Putamen (tissue), 1 donor: ENCODE measurements at regions not wholly inside any gene's neighbourhood (a gene's known extent, or its start where the extent isn't known, plus 50 kb on each side); places are given as distances from the start of the nearest gene placed in this dataset.

Experiments used
- DNase-seq: peaks from one replicate; pipeline ENCODE4 v3.0.0-alpha.2; 2016; ENCODE audit warnings: low spot score

GRCh38 chr5:6003040-6003825 lies 375.1 kb downstream of the MED10 start:
- DNase-seq, result no peak

- DNase-seq, result no peak
Observed at GRCh38 chr5:6000867-6001266, 377.5 kb downstream of the MED10 start.

DNA sequence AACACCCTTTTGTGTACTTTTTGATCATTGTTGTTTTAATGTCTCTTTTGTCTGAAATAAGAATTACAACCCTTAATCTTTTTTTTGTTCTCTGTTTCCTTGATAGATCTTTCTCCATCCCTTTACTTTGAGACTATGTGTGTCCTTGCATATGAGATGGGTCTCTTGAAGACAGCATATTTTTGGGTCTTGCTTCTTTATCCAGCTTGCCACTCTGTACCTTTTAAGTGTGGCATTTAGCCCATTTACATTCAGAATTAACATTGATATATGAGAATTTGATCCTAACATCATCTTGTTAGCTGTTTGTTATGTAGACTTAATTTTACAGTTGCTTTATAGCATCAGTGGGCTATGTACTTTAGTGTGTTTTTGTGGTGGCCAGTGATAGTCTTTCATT lies 382.5 kb downstream of the MED10 start:
- DNase-seq, result no peak

DNA sequence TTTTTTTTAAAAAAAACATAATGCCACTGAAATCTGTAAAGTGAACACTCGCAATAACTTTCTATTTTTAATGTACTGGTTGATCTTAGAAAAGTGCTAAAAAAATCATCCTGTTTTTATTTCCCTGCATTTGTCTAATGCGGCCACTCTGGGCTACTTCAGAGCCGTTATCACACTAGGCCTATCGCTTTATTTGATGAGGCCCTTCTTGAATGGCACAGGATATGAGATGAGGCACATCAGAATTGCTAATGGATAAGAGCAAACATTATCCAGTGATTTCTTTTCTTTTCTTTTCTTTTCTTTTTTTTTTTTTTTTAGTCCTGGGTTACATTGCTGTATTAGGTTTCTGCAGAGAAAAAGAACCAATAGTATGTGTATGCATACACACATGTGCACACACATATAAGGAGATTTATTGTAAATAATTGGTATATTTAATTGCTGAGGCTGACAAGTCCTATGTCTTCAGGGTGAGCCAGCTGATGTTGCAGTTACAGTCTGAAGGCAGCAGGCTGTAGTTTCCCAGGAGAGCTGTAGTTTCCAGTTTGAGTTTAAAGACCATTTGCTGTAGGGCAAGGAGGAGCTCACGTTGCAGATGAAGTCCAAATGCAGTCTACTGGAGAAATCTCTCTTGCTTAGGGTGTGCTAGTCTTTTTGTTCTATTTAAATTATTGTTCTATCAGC lies 391.7 kb downstream of the MED10 start:
- DNase-seq, result no peak

- DNase-seq, result no peak
Observed at GRCh38 chr5:5985332-5985731, 393.0 kb downstream of the MED10 start.

DNA sequence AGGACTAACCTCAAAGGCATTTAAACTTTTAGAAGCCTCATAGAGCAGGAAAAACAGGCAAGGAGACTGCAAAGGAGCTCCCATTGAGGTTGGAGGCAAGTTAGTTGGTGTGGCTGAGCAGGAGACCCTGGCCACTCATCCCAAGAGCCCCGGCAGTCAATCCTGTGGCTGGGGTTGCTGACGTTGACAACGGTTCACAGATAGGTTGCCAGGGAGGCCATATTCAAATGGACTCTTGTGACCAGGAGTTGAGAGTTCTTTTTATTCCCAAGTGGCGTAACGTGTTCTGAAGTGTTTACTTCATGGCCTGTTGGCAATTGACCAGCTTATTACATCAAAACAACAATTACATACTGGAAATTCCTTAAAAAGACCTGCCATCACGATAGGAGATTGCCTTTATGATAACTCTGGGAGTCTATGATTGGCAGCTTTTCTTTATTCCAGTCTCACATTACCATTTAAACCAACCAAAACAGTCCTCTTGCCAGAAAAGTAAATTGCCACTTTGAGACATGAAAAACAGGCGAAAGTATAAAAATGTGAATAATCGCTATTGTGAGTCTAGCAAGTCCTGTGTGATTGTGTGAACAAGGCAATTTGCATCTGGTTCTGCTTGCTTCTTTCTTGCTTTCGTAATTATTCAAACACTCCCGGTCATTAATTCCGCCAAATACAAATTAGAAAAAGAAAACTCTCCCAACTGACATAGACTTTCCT lies 394.9 kb downstream of the MED10 start:
- DNase-seq, result no peak

- DNase-seq, result no peak
Observed at GRCh38 chr5:5981562-5981961, 396.8 kb downstream of the MED10 start.

GRCh38 chr5:5980538-5980895 lies 397.8 kb downstream of the MED10 start:
- DNase-seq, result no peak

- no peak for DNase-seq
Observed at GRCh38 chr5:5979761-5980537, 398.4 kb downstream of the MED10 start.

DNA sequence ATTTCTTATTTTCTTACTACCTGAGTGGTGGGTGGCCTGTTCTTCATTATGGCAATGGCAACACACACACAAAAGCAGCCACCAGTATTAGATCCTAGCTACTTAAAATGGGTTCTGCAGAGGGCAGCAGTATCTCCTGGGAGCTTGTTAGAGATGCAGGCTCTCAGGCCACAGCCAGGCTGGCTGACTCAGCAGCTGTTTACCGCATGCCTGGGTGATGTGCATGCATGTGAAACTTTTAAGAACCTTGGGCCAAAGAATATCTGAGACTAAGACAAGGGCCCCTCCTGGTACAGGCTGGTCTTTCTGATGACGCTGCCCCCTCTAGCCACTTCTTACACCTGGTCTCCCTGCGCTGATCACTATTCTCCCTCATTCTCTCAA lies 399.0 kb downstream of the MED10 start:
- no peak for DNase-seq

DNA sequence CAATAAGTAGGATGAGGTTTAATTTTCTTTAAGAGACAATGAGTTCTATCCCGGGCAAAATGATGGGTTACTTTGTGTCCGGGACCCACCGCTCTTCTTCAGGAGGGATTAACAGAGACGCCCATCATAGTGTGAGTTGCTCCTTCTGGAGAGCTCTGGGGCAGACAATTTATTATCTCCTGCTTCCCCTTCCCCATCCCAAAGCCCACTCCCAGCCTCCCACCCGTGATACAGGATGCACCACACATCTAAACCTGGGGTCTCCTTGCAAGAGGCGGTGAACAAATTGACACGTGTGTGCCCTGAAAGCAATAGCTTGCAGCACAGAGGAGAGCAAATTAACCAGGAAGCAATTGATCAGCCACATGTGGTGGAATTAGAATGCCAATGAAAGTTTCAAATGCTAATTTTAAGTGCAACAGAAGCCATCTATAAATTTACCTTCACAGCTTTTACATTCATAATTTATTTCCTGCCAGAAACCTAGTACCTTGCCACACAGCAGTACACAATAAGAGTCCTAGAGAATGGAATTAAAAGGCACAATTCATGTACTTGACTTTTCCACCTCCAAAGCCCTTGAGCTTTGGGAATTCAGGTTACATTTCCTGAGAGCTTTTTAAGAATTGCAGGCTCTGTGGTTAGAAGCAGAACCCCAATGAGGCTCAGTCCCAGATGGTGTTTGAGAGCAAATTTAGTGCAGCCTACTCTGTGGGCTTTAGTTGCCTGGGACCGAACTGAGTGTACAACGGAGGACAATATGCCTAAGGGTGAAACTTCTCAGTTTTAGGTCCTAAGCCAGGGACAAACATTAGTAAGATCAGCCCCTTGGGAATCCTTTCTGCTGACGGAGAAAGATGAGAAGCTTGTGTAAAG lies 399.6 kb downstream of the MED10 start:
- no peak for DNase-seq

GRCh38 chr5:5971203-5971602 lies 407.1 kb downstream of the MED10 start:
- no peak for DNase-seq

- no peak for DNase-seq
Observed at GRCh38 chr5:5969942-5970483, 408.3 kb downstream of the MED10 start.

DNA sequence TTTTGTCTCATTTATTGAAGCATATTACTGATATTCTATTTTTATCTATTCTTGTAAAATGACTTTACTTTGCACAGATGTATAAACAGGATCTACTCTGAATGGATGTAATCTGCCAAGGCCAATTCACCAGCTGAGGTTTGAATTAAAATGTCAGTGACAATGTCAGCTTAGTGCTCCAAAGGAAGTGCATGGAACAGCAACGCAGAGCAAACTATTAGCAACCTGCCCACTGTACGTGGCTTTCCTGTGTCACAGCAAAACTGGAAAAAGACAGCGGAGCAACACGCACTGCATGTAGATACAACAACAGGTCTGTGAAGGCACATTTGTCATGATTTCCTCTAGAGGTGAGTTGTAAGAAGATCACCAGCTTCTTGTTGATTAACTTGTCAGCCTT lies 409.4 kb downstream of the MED10 start:
- DNase-seq, result no peak

DNA sequence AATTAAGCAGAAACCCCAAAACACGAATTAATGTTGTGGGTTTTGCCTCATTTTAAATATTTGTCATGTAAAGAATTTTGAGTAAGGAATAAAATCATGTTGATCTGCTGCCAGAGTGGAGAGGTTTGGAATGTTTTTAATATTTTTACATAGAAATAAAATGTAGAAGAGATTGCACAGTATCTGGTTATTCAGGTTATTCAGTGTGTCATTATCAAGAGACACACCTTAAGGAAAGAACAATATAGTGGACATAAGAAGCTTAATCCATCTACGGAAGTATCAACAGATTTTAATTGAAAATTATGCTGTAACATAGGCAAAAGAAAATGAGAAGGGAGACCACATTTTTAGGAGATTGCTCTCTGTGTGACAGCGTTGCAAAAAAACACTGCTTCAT lies 410.4 kb downstream of the MED10 start:
- no peak for DNase-seq

DNA sequence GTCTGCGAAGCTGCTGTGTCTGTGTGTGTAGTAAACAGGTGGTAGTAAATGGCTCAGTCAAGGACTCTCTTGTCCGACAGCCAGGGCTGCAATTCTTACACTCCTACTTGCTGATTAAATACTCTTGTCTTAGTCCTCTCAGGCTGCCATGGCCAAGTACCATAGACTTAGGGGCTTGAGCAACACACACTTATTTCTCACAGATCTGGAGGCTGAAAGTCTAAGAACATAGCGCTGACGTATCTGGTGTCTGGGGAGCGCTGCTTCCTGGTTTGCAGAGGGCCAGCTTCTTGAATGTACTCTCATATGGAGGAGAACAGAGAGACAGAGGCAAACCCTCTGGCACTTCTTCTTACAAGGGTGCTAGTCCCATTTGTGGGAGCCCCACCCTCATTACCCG lies 411.0 kb downstream of the MED10 start:
- DNase-seq, result no peak

- DNase-seq, result no peak
Observed at GRCh38 chr5:5965132-5965531, 413.2 kb downstream of the MED10 start.

DNA sequence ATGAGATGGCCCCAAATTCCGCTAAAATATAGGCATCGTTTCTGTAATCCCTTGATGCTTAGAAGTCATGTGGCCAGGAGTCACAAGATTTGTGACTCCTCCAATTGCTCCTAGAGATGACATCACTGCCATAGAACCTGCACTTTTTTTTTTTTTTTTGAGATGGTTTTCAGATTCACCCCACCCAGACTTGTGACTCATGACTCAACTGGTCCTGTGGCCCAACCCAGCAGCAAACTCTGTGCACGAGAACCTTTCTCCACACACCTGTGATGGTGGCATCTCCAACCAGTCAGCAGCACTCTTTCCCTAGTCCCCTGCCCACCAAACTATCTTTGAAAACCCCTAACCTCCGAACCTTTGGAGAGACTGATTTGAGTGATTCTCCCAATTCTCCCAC lies 414.0 kb downstream of the MED10 start:
- no peak for DNase-seq

DNA sequence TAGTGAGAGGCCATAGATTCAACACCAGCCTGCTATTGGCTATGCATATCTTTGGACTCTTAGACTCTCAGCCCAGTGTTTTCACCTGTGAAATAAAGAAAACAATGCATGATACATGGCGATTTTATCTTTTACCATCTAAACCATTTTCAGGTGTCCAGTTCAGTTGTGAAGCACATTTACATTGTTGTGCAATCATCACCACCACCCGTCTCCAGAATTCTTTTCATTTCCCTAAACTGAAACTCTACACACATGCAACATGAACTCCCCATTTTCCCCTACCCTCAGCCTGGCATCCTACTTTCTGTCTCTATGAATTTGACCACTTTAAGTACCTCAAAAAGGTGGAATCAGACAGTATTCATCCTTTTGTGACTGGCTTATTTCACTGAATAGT lies 420.6 kb downstream of the MED10 start:
- DNase-seq, result no peak

DNA sequence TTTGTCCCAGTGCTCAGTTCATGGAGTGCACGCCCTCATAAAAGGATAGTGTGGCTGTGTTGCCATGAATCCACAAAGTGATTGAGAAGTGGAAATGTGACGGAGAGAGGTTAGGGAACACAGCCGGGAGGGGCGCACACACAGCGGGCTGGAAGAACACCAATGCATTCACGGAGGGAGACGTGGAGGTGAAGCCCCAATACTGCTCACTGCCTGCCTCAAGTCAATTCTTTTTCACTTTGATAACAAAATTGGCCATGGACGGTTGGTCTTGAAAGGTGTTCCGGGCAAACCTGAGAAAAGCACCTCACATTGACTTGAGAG lies 424.1 kb downstream of the MED10 start:
- no peak for DNase-seq

- no peak for DNase-seq
Observed at GRCh38 chr5:5953584-5954274, 424.6 kb downstream of the MED10 start.
